MCF 10A (cell line): ENCODE measurements at regions not wholly inside any gene's neighbourhood (a gene's known extent, or its start where the extent isn't known, plus 50 kb on each side); places are given as distances from the start of the nearest gene placed in this dataset.
"Not testable (repeated sequence)": the region's sequence is repeated elsewhere in the genome, so short reads cannot be mapped to it uniquely, and the experiment has no call there.

Source experiments
- BruUV-seq: library from RNA; stranded (reverse); fragments of 400-500 nt; replicated peaks from 2 replicates; lab custom pipeline; 2021; lab: Mats Ljungman, UMichigan
- CTCF ChIA-PET: fragments of 300-600 bp; sonication (Branson Sonifier 250); formaldehyde crosslinking; extraction: SDS; loops from one replicate; lab custom pipeline; 2021; ENCODE audit warnings: antibody characterized with exemption, inconsistent platforms; lab: Yijun Ruan, JAX
- POLR2A ChIA-PET: fragments of 300-600, 350-650 bp; sonication (Branson Sonifier 250); formaldehyde crosslinking; extraction: SDS; loops from one replicate; lab custom pipeline; 2020; ENCODE audit warnings: antibody characterized with exemption, inconsistent platforms; lab: Yijun Ruan, JAX
- DNase-seq: peaks from one replicate; pipeline ENCODE4 v3.0.0-alpha.2; 2018; ENCODE audit not compliant: unreplicated experiment
- H3K27ac Mint-ChIP-seq: one replicate; pipeline ENCODE4 v1.8.0; 2022; ENCODE audit warnings: mild to moderate bottlenecking, low read depth, mixed read lengths; ENCODE audit not compliant: unreplicated experiment
- H3K27me3 Mint-ChIP-seq: one replicate; pipeline ENCODE4 v1.8.0; 2022; ENCODE audit warnings: mixed read lengths; ENCODE audit not compliant: insufficient read depth, unreplicated experiment
- H3K36me3 Mint-ChIP-seq: one replicate; pipeline ENCODE4 v1.8.0; 2022; ENCODE audit warnings: mild to moderate bottlenecking, moderate library complexity, mixed read lengths; ENCODE audit not compliant: insufficient read depth, unreplicated experiment
- H3K4me1 Mint-ChIP-seq: one replicate; pipeline ENCODE4 v1.8.0; 2022; ENCODE audit warnings: mixed read lengths; ENCODE audit not compliant: insufficient read depth, unreplicated experiment
- H3K4me3 Mint-ChIP-seq: one replicate; pipeline ENCODE4 v1.8.0; 2022; ENCODE audit warnings: mild to moderate bottlenecking, moderate library complexity, mixed read lengths; ENCODE audit not compliant: unreplicated experiment
- H3K9me3 Mint-ChIP-seq: one replicate; pipeline ENCODE4 v1.8.0; 2022; ENCODE audit warnings: mixed read lengths; ENCODE audit not compliant: unreplicated experiment
- intact Hi-C: fragments of 100-400 bp; cut with micrococcal nuclease; formaldehyde crosslinking; loops from 2 replicates; pipeline ENCODE4 v1.14.1; 2022
- TF ChIP-seq, protein P1 (sequence below): fragments of 200-600 bp; IDR thresholded peaks from one replicate; pipeline ENCODE4 v1.8.0; 2022; ENCODE audit warnings: antibody characterized with exemption, mild to moderate bottlenecking; ENCODE audit not compliant: unreplicated experiment

DNA sequence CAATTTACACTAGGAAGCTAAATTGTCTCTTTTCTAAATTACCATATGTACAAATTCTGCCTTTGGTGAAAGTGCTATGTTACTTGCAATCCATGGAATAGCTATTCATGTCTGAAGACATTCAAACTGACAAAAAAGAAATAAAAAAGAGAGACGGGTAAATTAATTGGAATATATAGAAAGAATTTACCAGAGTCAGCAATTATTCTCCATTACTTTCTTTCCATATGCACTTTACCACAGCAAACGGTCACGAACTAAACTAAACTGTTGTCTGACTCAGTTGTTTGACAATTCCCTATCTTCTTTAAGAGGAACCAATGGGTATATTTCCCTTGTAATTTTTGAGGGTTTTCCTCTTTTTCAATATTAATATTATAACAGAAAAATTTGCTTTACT, 85.7 kb downstream of the HOXA1 start:
- Mint-ChIP-seq H3K4me3 (no peak overlapping the region), H3K4me1 (no peaks in the 10 kb centered on the region), H3K36me3 (no peaks in the 10 kb centered on the region), H3K27ac (no peak overlapping the region), H3K27me3 (no peaks in the 10 kb centered on the region), H3K9me3 (peaks cover 15% of the 10 kb centered on the region)
- no peak for DNase-seq
- TF ChIP-seq, protein P1, sequence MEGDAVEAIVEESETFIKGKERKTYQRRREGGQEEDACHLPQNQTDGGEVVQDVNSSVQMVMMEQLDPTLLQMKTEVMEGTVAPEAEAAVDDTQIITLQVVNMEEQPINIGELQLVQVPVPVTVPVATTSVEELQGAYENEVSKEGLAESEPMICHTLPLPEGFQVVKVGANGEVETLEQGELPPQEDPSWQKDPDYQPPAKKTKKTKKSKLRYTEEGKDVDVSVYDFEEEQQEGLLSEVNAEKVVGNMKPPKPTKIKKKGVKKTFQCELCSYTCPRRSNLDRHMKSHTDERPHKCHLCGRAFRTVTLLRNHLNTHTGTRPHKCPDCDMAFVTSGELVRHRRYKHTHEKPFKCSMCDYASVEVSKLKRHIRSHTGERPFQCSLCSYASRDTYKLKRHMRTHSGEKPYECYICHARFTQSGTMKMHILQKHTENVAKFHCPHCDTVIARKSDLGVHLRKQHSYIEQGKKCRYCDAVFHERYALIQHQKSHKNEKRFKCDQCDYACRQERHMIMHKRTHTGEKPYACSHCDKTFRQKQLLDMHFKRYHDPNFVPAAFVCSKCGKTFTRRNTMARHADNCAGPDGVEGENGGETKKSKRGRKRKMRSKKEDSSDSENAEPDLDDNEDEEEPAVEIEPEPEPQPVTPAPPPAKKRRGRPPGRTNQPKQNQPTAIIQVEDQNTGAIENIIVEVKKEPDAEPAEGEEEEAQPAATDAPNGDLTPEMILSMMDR = no peak
- CTCF ChIA-PET = interaction anchor here (0.5 kb wide), 1 partner anchor 43 kb away, joined by 3 read pairs; no protein-coding TSS in a partner anchor
- intact Hi-C loops = no loop called here
- POLR2A ChIA-PET = interaction anchor here (0.6 kb wide), 1 partner anchor 68 kb away, joined by 3 read pairs; no protein-coding TSS in a partner anchor
- BruUV-seq = no TSS peak

DNA sequence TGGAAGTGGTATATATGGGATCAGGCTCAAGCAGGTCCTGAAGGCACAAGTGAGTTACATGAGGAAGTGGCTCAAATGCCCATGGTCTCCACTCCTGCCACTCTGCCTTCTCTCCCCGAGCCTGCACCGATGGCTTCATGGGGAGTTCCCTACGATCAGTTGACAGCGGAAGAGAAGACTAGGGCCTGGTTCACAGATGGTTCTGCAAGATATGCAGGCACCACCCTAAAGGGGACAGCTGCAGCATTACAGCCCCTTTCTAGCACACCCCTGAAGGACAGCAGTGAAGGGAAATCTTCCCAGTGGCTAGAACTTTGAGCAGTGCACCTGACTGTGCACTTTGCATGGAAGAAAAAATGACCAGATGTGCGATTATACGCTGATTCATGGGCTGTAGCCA, 95.3 kb downstream of the HOXA1 start:
- TF ChIP-seq, protein P1 = no peak
- Mint-ChIP-seq H3K9me3 (peaks cover 6% of the 10 kb centered on the region), H3K27me3 (no peaks in the 10 kb centered on the region), H3K4me3 (no peak overlapping the region), H3K36me3 (no peaks in the 10 kb centered on the region), H3K27ac (no peak overlapping the region), H3K4me1 (no peaks in the 10 kb centered on the region)
- no peak for DNase-seq
- BruUV-seq = no TSS peak
- POLR2A ChIA-PET = interaction anchor here (1.6 kb wide), 1 partner anchor 50 kb away, joined by 3 read pairs; no protein-coding TSS in a partner anchor
- CTCF ChIA-PET = no interaction called here
- intact Hi-C loops = no loop called here

DNA sequence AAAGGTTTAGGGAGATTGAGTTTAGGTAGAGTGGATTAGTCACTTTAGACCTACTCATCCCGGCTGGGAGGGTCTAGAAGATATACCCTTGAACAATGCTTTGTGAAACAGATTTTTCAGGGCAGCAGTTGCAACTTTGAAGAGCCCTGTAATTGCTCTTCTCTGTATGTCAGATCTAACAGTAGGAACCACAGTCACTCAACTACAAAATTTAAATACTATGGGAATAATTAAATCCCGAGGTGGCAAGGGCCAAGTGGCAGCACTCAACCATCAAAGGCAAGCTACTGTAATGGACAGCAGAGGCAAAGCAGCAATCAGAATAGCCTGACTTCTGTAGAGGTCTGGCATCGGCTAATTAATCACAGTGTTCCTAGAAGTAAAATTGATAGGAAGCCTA, 97.5 kb downstream of the HOXA1 start:
- DNase-seq, H3K36me3 Mint-ChIP-seq, intact Hi-C loops, CTCF ChIA-PET, H3K9me3 Mint-ChIP-seq, POLR2A ChIA-PET, H3K27me3 Mint-ChIP-seq, H3K4me3 Mint-ChIP-seq, BruUV-seq, H3K27ac Mint-ChIP-seq: not testable (repeated sequence)
- peaks cover 14% of the 10 kb centered on the region for H3K4me1 Mint-ChIP-seq

DNA sequence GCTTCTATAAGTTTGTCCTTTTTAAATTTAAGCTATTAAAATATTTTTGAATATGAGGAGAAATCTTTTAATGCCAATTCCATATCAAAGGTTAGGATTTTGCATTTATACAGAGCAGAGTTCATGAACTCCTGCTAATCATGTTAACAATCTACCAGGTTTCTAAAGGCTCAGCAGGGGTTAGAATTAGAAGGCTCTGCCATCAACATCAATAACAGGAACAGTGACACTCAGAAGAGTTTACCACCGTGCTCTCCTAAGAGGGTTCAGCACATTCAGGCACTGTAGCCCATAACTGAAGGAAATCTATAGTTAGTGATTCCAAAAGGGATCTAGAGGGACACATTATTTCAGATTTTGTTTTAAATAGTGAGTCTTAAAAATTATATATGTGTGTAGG, 100.1 kb downstream of the HOXA1 start:
- DNase-seq = no peak
- POLR2A ChIA-PET = interaction anchor here (2.3 kb wide), 1 partner anchor 132 kb away, joined by 12 read pairs; the partner anchor contains the start of gene SKAP2
- no TSS peak for BruUV-seq
- TF ChIP-seq, protein P1 = no peak
- intact Hi-C loops = no loop called here
- no peaks in the 10 kb centered on the region for H3K27me3 Mint-ChIP-seq
- no peak overlapping the region for H3K4me3 Mint-ChIP-seq
- H3K36me3 Mint-ChIP-seq = no peaks in the 10 kb centered on the region
- H3K4me1 Mint-ChIP-seq = peaks cover 21% of the 10 kb centered on the region
- no peak overlapping the region for H3K27ac Mint-ChIP-seq
- peaks cover 3% of the 10 kb centered on the region for H3K9me3 Mint-ChIP-seq
- CTCF ChIA-PET = interaction anchor here (1.3 kb wide), 1 partner anchor 51 kb away, joined by 3 read pairs; no protein-coding TSS in a partner anchor
